ENCODE measurements at regions not wholly inside any gene's neighbourhood (a gene's known extent, or its start where the extent isn't known, plus 50 kb on each side); places are given as distances from the start of the nearest gene placed in this dataset.

GRCh38 chr2:221662689-221663391 lies 90.7 kb upstream of the EPHA4 start:
- no peaks in the 10 kb centered on the region for H3K27me3 ChIP-seq
- no peaks in the 10 kb centered on the region for H3K36me3 ChIP-seq
- intact Hi-C loops (cut with DNase I) = no loop called here
- no peak for DNase-seq (ENCODE audit: extremely low spot score in 2 of 2)
- no peak overlapping the region for H3K4me3 ChIP-seq
- H3K9me3 ChIP-seq = no peaks in the 10 kb centered on the region
- H3K27ac ChIP-seq = no peak overlapping the region
- no peaks in the 10 kb centered on the region for H3K4me1 ChIP-seq
- no peak for TF ChIP-seq POLR2A (IDR thresholded peaks at IDR 0.05)
- TF ChIP-seq, protein P1, sequence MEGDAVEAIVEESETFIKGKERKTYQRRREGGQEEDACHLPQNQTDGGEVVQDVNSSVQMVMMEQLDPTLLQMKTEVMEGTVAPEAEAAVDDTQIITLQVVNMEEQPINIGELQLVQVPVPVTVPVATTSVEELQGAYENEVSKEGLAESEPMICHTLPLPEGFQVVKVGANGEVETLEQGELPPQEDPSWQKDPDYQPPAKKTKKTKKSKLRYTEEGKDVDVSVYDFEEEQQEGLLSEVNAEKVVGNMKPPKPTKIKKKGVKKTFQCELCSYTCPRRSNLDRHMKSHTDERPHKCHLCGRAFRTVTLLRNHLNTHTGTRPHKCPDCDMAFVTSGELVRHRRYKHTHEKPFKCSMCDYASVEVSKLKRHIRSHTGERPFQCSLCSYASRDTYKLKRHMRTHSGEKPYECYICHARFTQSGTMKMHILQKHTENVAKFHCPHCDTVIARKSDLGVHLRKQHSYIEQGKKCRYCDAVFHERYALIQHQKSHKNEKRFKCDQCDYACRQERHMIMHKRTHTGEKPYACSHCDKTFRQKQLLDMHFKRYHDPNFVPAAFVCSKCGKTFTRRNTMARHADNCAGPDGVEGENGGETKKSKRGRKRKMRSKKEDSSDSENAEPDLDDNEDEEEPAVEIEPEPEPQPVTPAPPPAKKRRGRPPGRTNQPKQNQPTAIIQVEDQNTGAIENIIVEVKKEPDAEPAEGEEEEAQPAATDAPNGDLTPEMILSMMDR (IDR thresholded peaks at IDR 0.05) = no peak
- no peak for TF ChIP-seq POLR2AphosphoS5 (IDR thresholded peaks at IDR 0.05; ENCODE audit: insufficient read depth in 1 of 2, low read depth in 1 of 2)

- H3K4me3 ChIP-seq = no peak overlapping the region
- no peak overlapping the region for H3K27ac ChIP-seq
- intact Hi-C loops (cut with DNase I) = no loop called here
- TF ChIP-seq, protein P1 (IDR thresholded peaks at IDR 0.05) = no peak
- TF ChIP-seq POLR2A (IDR thresholded peaks at IDR 0.05) (no peak), POLR2AphosphoS5 (IDR thresholded peaks at IDR 0.05; ENCODE audit: insufficient read depth in 1 of 2, low read depth in 1 of 2) (no peak)
- no peaks in the 10 kb centered on the region for H3K36me3 ChIP-seq
- H3K27me3 ChIP-seq = no peaks in the 10 kb centered on the region
- DNase-seq (ENCODE audit: extremely low spot score in 2 of 2) = no peak
- no peaks in the 10 kb centered on the region for H3K9me3 ChIP-seq
- H3K4me1 ChIP-seq = no peaks in the 10 kb centered on the region
Measured at GRCh38 chr2:221657806-221658205, 85.7 kb upstream of the EPHA4 start.

DNA sequence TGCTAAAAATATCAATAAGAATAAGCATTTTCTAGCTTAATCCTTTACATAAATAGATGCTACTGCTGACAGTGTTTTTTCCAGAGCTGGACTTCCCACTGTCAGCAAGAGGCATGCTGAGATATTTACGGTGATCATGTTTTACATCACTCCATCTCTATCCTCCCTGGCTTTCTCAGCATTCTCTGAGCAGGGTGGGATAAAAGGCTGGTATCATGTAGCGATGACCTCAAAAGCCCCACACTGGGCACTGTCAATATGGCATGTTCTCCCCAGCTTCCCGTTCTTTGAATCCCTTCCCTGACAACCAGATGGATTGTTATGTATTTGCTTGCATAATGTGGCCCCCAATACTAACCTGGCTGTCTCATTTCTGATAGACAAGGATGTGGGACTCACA lies 83.2 kb upstream of the EPHA4 start:
- H3K36me3 ChIP-seq = no peaks in the 10 kb centered on the region
- intact Hi-C loops (cut with DNase I) = no loop called here
- H3K27ac ChIP-seq = no peak overlapping the region
- no peaks in the 10 kb centered on the region for H3K27me3 ChIP-seq
- H3K9me3 ChIP-seq = no peaks in the 10 kb centered on the region
- TF ChIP-seq POLR2A (IDR thresholded peaks at IDR 0.05) = no peak
- TF ChIP-seq, protein P1 (IDR thresholded peaks at IDR 0.05) = no peak
- TF ChIP-seq POLR2AphosphoS5 (IDR thresholded peaks at IDR 0.05; ENCODE audit: insufficient read depth in 1 of 2, low read depth in 1 of 2) = no peak
- no peak overlapping the region for H3K4me3 ChIP-seq
- no peaks in the 10 kb centered on the region for H3K4me1 ChIP-seq
- no peak for DNase-seq (ENCODE audit: extremely low spot score in 2 of 2)

DNA sequence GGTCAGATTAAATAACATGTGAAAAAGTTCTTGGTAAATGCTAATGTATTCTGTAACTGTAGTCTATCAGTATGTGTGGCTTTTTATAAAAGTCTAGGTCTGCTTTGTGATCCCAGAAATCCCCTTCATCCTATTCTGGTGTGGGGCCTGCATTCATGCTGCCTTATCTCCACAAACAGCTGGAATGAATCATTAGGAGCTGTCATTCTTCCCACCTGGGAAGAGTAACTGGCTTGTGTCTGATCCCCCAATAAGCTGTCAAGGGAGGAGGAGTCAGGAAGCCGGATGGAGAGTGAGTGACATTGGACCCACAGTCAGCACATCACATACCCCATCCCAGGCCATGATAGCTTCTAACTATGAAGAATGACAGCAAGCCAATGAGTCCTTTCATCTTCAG lies 81.1 kb upstream of the EPHA4 start:
- H3K36me3 ChIP-seq = no peaks in the 10 kb centered on the region
- no peaks in the 10 kb centered on the region for H3K4me1 ChIP-seq
- TF ChIP-seq POLR2AphosphoS5 (IDR thresholded peaks at IDR 0.05; ENCODE audit: insufficient read depth in 1 of 2, low read depth in 1 of 2) (no peak), POLR2A (IDR thresholded peaks at IDR 0.05) (no peak)
- TF ChIP-seq, protein P1 (IDR thresholded peaks at IDR 0.05) = no peak
- DNase-seq (ENCODE audit: extremely low spot score in 2 of 2) = no peak
- no peaks in the 10 kb centered on the region for H3K27me3 ChIP-seq
- no peak overlapping the region for H3K4me3 ChIP-seq
- H3K9me3 ChIP-seq = no peaks in the 10 kb centered on the region
- no peak overlapping the region for H3K27ac ChIP-seq
- intact Hi-C loops (cut with DNase I) = no loop called here

DNA sequence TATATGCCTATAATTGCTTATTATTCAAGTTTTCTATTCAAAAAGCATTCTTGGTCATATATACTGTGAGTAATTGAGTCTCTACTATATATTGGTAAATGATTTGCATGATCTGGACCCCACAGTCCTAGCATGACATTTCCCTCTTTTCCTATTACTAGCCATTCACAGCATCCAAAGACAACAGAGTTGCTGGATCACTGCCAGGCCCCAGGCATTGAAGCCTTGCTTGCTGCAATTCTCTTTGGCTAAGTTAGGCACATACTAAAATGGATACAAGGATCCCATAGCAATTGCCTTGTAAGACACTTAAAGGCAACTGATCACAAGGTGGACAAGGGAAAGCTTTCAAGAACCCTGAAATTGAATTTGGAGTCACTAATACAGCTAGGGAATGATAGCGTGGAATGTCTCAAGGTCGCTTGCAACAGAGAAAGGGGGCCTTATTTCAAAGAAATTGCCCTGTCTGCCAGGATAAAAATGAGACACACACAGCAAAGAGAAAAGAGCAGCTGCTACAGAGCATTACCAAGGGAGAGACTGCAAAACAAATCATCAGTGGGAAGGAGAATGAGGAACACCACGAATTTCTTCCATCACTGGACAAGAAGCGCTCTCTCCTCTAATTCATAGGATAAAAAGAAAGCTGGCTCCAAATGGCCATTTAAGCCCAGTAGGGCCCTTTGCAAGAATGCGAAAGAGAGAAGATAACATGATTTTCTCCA lies 77.1 kb upstream of the EPHA4 start:
- intact Hi-C loops (cut with DNase I) = no loop called here
- TF ChIP-seq POLR2A (IDR thresholded peaks at IDR 0.05) (no peak), POLR2AphosphoS5 (IDR thresholded peaks at IDR 0.05; ENCODE audit: insufficient read depth in 1 of 2, low read depth in 1 of 2) (no peak)
- TF ChIP-seq, protein P1 (IDR thresholded peaks at IDR 0.05) = no peak
- no peak for DNase-seq (ENCODE audit: extremely low spot score in 2 of 2)

More for the DNA sequence above, 77.1 kb upstream of the EPHA4 start:
- H3K9me3 ChIP-seq = no peaks in the 10 kb centered on the region
- no peaks in the 10 kb centered on the region for H3K27me3 ChIP-seq
- H3K36me3 ChIP-seq = no peaks in the 10 kb centered on the region
- no peak overlapping the region for H3K27ac ChIP-seq
- H3K4me1 ChIP-seq = no peaks in the 10 kb centered on the region
- H3K4me3 ChIP-seq = no peak overlapping the region

Data from vagina (tissue), 2 donors.